HepG2 (cell line): ENCODE measurements at regions not wholly inside any gene's neighbourhood (a gene's known extent, or its start where the extent isn't known, plus 50 kb on each side); places are given as distances from the start of the nearest gene placed in this dataset.

Experiments used
- ATAC-seq: fragments of 200-7000 bp; cut with Tn5 transposase; 3 replicates; pipeline ENCODE4 v1.9.1; 2020; ENCODE audit warnings: mild to moderate bottlenecking, moderate library complexity
- BruUV-seq: library from RNA; stranded (reverse); fragments of 400-500 nt; replicated peaks from 2 replicates; lab custom pipeline; 2021; lab: Mats Ljungman, UMichigan
- CTCF ChIA-PET: fragments of 300-600 bp; formaldehyde crosslinking; extraction: SDS; loops from one replicate; lab custom pipeline; 2021; ENCODE audit warnings: low total read pairs, inconsistent platforms, low intra/inter-chr PET ratio; lab: Yijun Ruan, JAX
- POLR2A ChIA-PET: fragments of 350-600 bp; sonication (Branson Sonifier 250); formaldehyde crosslinking; loops from one replicate; lab custom pipeline; 2020; ENCODE audit warnings: antibody characterized with exemption, inconsistent platforms; lab: Yijun Ruan, JAX
- DNase-seq: peaks from one replicate; pipeline ENCODE4 v3.0.0-alpha.2; 2015; ENCODE audit warnings: low spot score
- FAIRE-seq: peaks from 3 replicates; lab custom pipeline; 2011; peaks lifted over from hg19 to GRCh38; lab: Jason Lieb, UNC
- H2AFZ ChIP-seq: one replicate; pipeline ENCODE4 v1.6.1; 2011; ENCODE audit warnings: low read length, inconsistent platforms
- H3K27ac ChIP-seq: fragments of 300-600 bp; 3 replicates; pipeline ENCODE4 v1.8.0; 2011; ENCODE audit warnings: mixed run types, mild to moderate bottlenecking, mixed read lengths, low read length, inconsistent platforms; ENCODE audit not compliant: insufficient read depth; ENCODE audit errors: extremely low read length
- H3K27me3 ChIP-seq, 2 experiments: fragments of 200-600 bp in 1 of 2; 2 replicates in 1 of 2; 3 replicates in 1 of 2; pipeline versions ENCODE4 v1.6.0 to v1.8.0; 2011; ENCODE audit warnings: low read length in 2 of 2, mild to moderate bottlenecking in 2 of 2, moderate library complexity in 2 of 2, inconsistent platforms in 1 of 2; ENCODE audit not compliant: insufficient read depth in 2 of 2, control insufficient read depth in 1 of 2
- H3K36me3 ChIP-seq, 2 experiments: fragments of 200-600 bp in 1 of 2; replicated peaks in 1 of 2; 2 replicates in 1 of 2; 3 replicates in 1 of 2; pipeline versions ENCODE4 v1.5.1 to v1.8.0; 2011; ENCODE audit warnings: low read length in 2 of 2, inconsistent platforms in 1 of 2; ENCODE audit not compliant: insufficient read depth in 2 of 2, control insufficient read depth in 1 of 2
- H3K4me1 ChIP-seq: 2 replicates; pipeline ENCODE4 v1.5.1; 2012; ENCODE audit warnings: low read length, inconsistent platforms; ENCODE audit not compliant: insufficient read depth
- H3K4me2 ChIP-seq: 2 replicates; pipeline ENCODE4 v1.6.0; 2011; ENCODE audit warnings: low read depth, low read length, inconsistent platforms
- H3K4me3 ChIP-seq, 3 experiments: fragments of 200-600 bp in 1 of 3; sonication (generic), shearing (Covaris generic) in 1 of 3; replicated peaks in 1 of 3; 2 replicates each; pipeline ENCODE4 v1.5.1; 2011 to 2016; ENCODE audit warnings: low read length in 3 of 3, inconsistent platforms in 2 of 3, low read depth in 2 of 3, mild to moderate bottlenecking in 2 of 3, control low read depth in 1 of 3, mixed read lengths in 1 of 3; ENCODE audit not compliant: insufficient read depth in 1 of 3
- H3K79me2 ChIP-seq: one replicate; pipeline ENCODE4 v1.6.1; 2011; ENCODE audit warnings: low read length, inconsistent platforms; ENCODE audit not compliant: insufficient read depth
- H3K9ac ChIP-seq: 2 replicates; pipeline ENCODE4 v1.6.0; 2011; ENCODE audit warnings: mild to moderate bottlenecking, low read depth, low read length, inconsistent platforms; ENCODE audit not compliant: insufficient read depth
- H3K9me3 ChIP-seq: 2 replicates; pipeline ENCODE4 v1.5.1; 2012; ENCODE audit warnings: mild to moderate bottlenecking, low read length
- H4K20me1 ChIP-seq: 2 replicates; pipeline ENCODE4 v1.6.0; 2011; ENCODE audit warnings: inconsistent platforms, mild to moderate bottlenecking, low read length, moderate library complexity; ENCODE audit not compliant: insufficient read depth
- ATAD3A ChIP-seq: sonication (generic); formaldehyde crosslinking; IDR thresholded peaks from 2 replicates; pipeline ENCODE4 v1.4.0; 2020; ENCODE audit warnings: missing genetic modification reagents
- CEBPG ChIP-seq: IDR thresholded peaks from 2 replicates; pipeline ENCODE4 v1.6.1; 2016
- EHMT2 ChIP-seq: fragments of 200-600 bp; sonication (generic); IDR thresholded peaks from 2 replicates; pipeline ENCODE4 v1.7.0; 2017; ENCODE audit warnings: antibody characterized with exemption, low read depth, low read length, borderline replicate concordance
- MAFK ChIP-seq, 2 experiments: IDR thresholded peaks in 1 of 2; conservative IDR thresholded peaks in 1 of 2; 2 replicates each; pipeline ENCODE4 v1.6.1; 2011; ENCODE audit warnings: improper control_type of control experiment in 2 of 2, low read length in 2 of 2
- NFYB ChIP-seq: sonication (generic); formaldehyde crosslinking; IDR thresholded peaks from 2 replicates; pipeline ENCODE4 v1.4.0; 2020; ENCODE audit warnings: missing genetic modification reagents
- RCOR2 ChIP-seq: IDR thresholded peaks from 2 replicates; pipeline ENCODE4 v1.6.1; 2016; ENCODE audit warnings: missing biosample characterization, missing genetic modification reagents
- SOX5 ChIP-seq: IDR thresholded peaks from 2 replicates; pipeline ENCODE4 v1.6.1; 2016; ENCODE audit warnings: borderline replicate concordance
- ZNF180 ChIP-seq: sonication (generic); formaldehyde crosslinking; IDR thresholded peaks from 2 replicates; pipeline ENCODE4 v1.4.0; 2020; ENCODE audit warnings: low read depth, missing genetic modification reagents, borderline replicate concordance
- ZNF460 ChIP-seq: sonication (generic); formaldehyde crosslinking; IDR thresholded peaks from 2 replicates; pipeline ENCODE4 v1.5.1; 2020; ENCODE audit warnings: missing genetic modification reagents, mild to moderate bottlenecking, borderline replicate concordance
- WGBS: methylation state at CpG from one replicate; pipeline ENCODE4 v1.1.6; 2017; ENCODE audit warnings: low lambda C conversion rate; 5-methylcytosine and 5-hydroxymethylcytosine counted together
- in situ Hi-C: cut with HindIII; loops from 2 replicates; pipeline ENCODE4 v1.10.0; 2017; ENCODE audit warnings: low pct_unique_long_range_greater_than_20kb; ENCODE audit not compliant: extremely low pct_ligation_motif_present
- intact Hi-C: fragments of 100-400 bp; cut with micrococcal nuclease; formaldehyde crosslinking; loops from one replicate; pipeline ENCODE4 v1.10.0; 2022; ENCODE audit not compliant: unreplicated experiment
- TF ChIP-seq, protein P1 (sequence below): IDR thresholded peaks from 2 replicates; pipeline ENCODE4 v1.6.1; 2012; ENCODE audit warnings: low read depth, low read length, improper control_type of control experiment
- TF ChIP-seq, protein P2 (sequence below): IDR thresholded peaks from 2 replicates; pipeline ENCODE4 v1.4.0; 2020; ENCODE audit warnings: mild to moderate bottlenecking, missing genetic modification reagents
- TF ChIP-seq, protein P3 (sequence below): sonication (generic); formaldehyde crosslinking; conservative IDR thresholded peaks from 2 replicates; pipeline ENCODE4 v1.4.0; 2020; ENCODE audit warnings: mild to moderate bottlenecking, missing genetic modification reagents, moderate library complexity

DNA sequence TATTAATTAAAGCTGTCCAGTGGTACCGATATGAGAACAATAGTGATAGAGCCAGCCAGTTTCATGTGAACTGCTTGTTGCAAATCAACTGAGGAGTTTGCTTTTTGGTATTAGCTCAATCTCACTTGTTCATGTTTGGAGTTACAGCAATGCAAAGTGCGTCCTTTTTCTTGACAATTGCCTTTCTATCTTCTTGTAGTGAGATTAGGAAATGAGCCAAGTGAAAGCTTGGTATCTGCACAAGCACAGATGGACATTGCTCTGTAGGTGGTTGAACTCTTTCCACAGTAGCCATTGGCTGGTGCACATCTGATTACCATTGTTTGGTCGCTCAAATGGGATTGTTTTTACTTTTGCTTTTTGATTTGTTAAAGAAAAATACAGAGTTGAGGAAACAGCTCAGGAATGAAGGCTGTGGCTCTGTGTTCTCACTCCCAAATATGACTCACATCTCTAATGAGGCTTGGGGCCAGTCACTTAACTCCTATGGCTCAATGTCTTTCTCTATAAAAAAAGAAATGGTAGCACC lies 241.4 kb downstream of the BMP4 start:
- ATAC-seq: peak; percentile 96
- FAIRE-seq: peak; percentile 92
- no peak overlapping the region for H3K9ac ChIP-seq
- H3K4me3 ChIP-seq: no peak overlapping the region
- intact Hi-C loops (no loop called here), in situ Hi-C loops (no loop called here)
- BruUV-seq: no TSS peak
- H3K79me2 ChIP-seq: no peaks in the 10 kb centered on the region
- H3K4me1 ChIP-seq: peaks cover 23% of the 10 kb centered on the region
- H3K36me3 ChIP-seq: no peaks in the 10 kb centered on the region
- CTCF ChIA-PET: interaction anchor here (0.9 kb wide), 1 partner anchor 176 kb away, joined by 3 read pairs; no protein-coding TSS in a partner anchor
- no peaks in the 10 kb centered on the region for H3K9me3 ChIP-seq
- H4K20me1 ChIP-seq: no peaks in the 10 kb centered on the region
- H3K4me2 ChIP-seq: peak overlapping the region; percentile 25
- H3K27ac ChIP-seq: peak overlapping the region; percentile 46
- POLR2A ChIA-PET: no interaction called here
- peak; percentile 77 for DNase-seq
- H3K27me3 ChIP-seq: no peaks in the 10 kb centered on the region
- 22% methylated on average over 3 of the region's 3 CpGs for WGBS
- H2AFZ ChIP-seq: no peak overlapping the region
- TF ChIP-seq CEBPG: 0 out of 2 replicates have a peak, but pooled peaks have one; percentile 35
- TF ChIP-seq, protein P1, sequence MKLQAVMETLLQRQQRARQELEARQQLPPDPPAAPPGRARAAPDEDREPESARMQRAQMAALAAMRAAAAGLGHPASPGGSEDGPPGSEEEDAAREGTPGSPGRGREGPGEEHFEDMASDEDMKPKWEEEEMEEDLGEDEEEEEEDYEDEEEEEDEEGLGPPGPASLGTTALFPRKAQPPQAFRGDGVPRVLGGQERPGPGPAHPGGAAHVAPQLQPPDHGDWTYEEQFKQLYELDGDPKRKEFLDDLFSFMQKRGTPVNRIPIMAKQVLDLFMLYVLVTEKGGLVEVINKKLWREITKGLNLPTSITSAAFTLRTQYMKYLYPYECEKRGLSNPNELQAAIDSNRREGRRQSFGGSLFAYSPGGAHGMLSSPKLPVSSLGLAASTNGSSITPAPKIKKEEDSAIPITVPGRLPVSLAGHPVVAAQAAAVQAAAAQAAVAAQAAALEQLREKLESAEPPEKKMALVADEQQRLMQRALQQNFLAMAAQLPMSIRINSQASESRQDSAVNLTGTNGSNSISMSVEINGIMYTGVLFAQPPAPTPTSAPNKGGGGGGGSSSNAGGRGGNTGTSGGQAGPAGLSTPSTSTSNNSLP: peak; percentile 24; the same call in 1 of the 2 replicates
- peak; percentile 88; the same call in 1 of the 2 replicates for TF ChIP-seq EHMT2
- no peak for TF ChIP-seq ZNF460
- no peak for TF ChIP-seq MAFK (conservative IDR thresholded peaks at IDR 0.05 in 1 of 2, IDR thresholded peaks at IDR 0.05 in 1 of 2; ENCODE audit: low read length in 2 of 2)
- no peak for TF ChIP-seq ATAD3A (CRISPR knock-in tag)
- 0 out of 2 replicates have a peak, but pooled peaks have one; percentile 36 for TF ChIP-seq NFYB (CRISPR knock-in tag)
- TF ChIP-seq SOX5 (CRISPR knock-in tag): peak; percentile 32; the same call in 1 of the 2 replicates
- TF ChIP-seq ZNF180: no peak
- 0 out of 2 replicates have a peak, but pooled peaks have one; percentile 37 for TF ChIP-seq RCOR2 (CRISPR knock-in tag)
- TF ChIP-seq, protein P2, sequence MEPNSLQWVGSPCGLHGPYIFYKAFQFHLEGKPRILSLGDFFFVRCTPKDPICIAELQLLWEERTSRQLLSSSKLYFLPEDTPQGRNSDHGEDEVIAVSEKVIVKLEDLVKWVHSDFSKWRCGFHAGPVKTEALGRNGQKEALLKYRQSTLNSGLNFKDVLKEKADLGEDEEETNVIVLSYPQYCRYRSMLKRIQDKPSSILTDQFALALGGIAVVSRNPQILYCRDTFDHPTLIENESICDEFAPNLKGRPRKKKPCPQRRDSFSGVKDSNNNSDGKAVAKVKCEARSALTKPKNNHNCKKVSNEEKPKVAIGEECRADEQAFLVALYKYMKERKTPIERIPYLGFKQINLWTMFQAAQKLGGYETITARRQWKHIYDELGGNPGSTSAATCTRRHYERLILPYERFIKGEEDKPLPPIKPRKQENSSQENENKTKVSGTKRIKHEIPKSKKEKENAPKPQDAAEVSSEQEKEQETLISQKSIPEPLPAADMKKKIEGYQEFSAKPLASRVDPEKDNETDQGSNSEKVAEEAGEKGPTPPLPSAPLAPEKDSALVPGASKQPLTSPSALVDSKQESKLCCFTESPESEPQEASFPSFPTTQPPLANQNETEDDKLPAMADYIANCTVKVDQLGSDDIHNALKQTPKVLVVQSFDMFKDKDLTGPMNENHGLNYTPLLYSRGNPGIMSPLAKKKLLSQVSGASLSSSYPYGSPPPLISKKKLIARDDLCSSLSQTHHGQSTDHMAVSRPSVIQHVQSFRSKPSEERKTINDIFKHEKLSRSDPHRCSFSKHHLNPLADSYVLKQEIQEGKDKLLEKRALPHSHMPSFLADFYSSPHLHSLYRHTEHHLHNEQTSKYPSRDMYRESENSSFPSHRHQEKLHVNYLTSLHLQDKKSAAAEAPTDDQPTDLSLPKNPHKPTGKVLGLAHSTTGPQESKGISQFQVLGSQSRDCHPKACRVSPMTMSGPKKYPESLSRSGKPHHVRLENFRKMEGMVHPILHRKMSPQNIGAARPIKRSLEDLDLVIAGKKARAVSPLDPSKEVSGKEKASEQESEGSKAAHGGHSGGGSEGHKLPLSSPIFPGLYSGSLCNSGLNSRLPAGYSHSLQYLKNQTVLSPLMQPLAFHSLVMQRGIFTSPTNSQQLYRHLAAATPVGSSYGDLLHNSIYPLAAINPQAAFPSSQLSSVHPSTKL (CRISPR knock-in tag): 0 out of 2 replicates have a peak, but pooled peaks have one; percentile 35
- TF ChIP-seq, protein P3, sequence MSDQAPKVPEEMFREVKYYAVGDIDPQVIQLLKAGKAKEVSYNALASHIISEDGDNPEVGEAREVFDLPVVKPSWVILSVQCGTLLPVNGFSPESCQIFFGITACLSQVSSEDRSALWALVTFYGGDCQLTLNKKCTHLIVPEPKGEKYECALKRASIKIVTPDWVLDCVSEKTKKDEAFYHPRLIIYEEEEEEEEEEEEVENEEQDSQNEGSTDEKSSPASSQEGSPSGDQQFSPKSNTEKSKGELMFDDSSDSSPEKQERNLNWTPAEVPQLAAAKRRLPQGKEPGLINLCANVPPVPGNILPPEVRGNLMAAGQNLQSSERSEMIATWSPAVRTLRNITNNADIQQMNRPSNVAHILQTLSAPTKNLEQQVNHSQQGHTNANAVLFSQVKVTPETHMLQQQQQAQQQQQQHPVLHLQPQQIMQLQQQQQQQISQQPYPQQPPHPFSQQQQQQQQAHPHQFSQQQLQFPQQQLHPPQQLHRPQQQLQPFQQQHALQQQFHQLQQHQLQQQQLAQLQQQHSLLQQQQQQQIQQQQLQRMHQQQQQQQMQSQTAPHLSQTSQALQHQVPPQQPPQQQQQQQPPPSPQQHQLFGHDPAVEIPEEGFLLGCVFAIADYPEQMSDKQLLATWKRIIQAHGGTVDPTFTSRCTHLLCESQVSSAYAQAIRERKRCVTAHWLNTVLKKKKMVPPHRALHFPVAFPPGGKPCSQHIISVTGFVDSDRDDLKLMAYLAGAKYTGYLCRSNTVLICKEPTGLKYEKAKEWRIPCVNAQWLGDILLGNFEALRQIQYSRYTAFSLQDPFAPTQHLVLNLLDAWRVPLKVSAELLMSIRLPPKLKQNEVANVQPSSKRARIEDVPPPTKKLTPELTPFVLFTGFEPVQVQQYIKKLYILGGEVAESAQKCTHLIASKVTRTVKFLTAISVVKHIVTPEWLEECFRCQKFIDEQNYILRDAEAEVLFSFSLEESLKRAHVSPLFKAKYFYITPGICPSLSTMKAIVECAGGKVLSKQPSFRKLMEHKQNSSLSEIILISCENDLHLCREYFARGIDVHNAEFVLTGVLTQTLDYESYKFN (CRISPR knock-in tag): peak; percentile 36; the same call in 1 of the 2 replicates
